ENCODE measurements at regions not wholly inside any gene's neighbourhood (a gene's known extent, or its start where the extent isn't known, plus 50 kb on each side); places are given as distances from the start of the nearest gene placed in this dataset.

DNA sequence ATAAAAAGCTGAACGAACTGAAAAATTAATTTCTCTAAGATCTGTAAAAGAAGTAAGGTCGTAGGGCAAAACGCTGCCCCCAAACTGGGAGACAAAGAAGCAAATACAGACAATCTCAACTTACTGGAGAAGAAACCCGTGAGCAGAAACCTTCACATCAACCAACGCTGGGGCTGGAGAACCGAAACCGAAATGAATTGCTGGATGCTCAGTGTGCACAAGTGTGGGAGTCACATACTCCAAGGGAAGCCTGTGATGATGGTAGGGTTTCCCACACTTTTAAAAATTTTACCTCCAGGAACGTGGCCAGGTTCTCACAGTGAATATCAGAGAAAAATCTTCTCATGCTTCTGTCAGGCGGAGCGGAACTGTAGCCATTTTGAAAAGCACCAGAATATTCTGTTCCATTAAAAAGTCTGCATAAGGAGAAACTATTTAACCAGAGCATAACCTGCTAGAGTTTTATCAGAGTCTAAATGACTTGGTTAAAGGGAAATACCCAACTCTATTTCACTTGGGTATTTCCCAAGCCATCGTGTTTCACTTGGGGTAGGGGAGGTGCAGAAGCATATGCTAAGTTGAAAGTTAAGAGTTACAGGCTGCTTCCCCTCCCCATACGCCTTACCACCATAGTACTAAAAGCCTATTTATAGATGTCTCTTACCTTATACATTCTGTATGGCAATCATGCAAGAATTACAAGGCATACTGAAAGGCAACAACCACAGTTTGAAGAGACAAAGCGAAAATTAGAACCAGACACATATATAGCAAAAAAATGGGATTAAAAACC lies 110.5 kb upstream of the SLITRK1 start:
- Histone ChIP-seq H3K9ac (ENCODE audit: low read length) (no peak overlapping the region), H3K9me3 (ENCODE audit: control extremely low read depth in 1 of 3, control insufficient read depth in 2 of 3, insufficient read depth in 1 of 3, low read length in 2 of 3) (no peaks in the 10 kb centered on the region), H4K20me1 (ENCODE audit: control insufficient read depth, insufficient read depth, low read length, poor library complexity, severe bottlenecking) (no peaks in the 10 kb centered on the region), H3K36me3 (replicated peaks in 1 of 2; ENCODE audit: control extremely low read depth in 1 of 2, control insufficient read depth in 1 of 2, extremely low read depth in 1 of 2, insufficient read depth in 2 of 2, low read length in 1 of 2) (no peaks in the 10 kb centered on the region), H3K4me1 (ENCODE audit: control insufficient read depth in 2 of 2, insufficient read depth in 2 of 2, low read length in 2 of 2) (no peaks in the 10 kb centered on the region), H3K4me2 (replicated peaks; ENCODE audit: low read depth, low read length, poor library complexity, severe bottlenecking) (no peak overlapping the region), H3K27me3 (replicated peaks in 1 of 4; ENCODE audit: control extremely low read depth in 1 of 4, control insufficient read depth in 3 of 4, insufficient read depth in 4 of 4, low read length in 3 of 4) (no peaks in the 10 kb centered on the region), H3K79me2 (ENCODE audit: control insufficient read depth, insufficient read depth, low read length) (no peaks in the 10 kb centered on the region), H3K4me3 (ENCODE audit: control extremely low read depth in 1 of 5, extremely low read depth in 1 of 5, insufficient read depth in 1 of 5, low read depth in 2 of 5, low read length in 4 of 5) (no peak overlapping the region), H3K27ac (ENCODE audit: low read length in 2 of 2) (no peak overlapping the region), H2AFZ (ENCODE audit: insufficient read depth, low read depth, low read length, poor library complexity, severe bottlenecking) (no peak overlapping the region)
- Mint-ChIP-seq H3K4me3 (no peak overlapping the region), H3K27ac (no peak overlapping the region), H3K9me3 (ENCODE audit: insufficient read depth) (peaks cover 2% of the 10 kb centered on the region), H3K27me3 (no peaks in the 10 kb centered on the region), H3K4me1 (no peaks in the 10 kb centered on the region)
- CTCF ChIA-PET, result no interaction called here
- ATAC-seq (ENCODE audit: low read depth) (no peak), DNase-seq (no peak)
- WGBS (ENCODE audit: insufficient coverage), result 88% methylated on average over 1 of the region's 13 CpGs
- POLR2A ChIA-PET, result no interaction called here
- TF ChIP-seq, protein P1, sequence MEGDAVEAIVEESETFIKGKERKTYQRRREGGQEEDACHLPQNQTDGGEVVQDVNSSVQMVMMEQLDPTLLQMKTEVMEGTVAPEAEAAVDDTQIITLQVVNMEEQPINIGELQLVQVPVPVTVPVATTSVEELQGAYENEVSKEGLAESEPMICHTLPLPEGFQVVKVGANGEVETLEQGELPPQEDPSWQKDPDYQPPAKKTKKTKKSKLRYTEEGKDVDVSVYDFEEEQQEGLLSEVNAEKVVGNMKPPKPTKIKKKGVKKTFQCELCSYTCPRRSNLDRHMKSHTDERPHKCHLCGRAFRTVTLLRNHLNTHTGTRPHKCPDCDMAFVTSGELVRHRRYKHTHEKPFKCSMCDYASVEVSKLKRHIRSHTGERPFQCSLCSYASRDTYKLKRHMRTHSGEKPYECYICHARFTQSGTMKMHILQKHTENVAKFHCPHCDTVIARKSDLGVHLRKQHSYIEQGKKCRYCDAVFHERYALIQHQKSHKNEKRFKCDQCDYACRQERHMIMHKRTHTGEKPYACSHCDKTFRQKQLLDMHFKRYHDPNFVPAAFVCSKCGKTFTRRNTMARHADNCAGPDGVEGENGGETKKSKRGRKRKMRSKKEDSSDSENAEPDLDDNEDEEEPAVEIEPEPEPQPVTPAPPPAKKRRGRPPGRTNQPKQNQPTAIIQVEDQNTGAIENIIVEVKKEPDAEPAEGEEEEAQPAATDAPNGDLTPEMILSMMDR (IDR thresholded peaks at IDR 0.05), result no peak
- no peak for TF ChIP-seq EZH2 (IDR thresholded peaks at IDR 0.05; ENCODE audit: borderline replicate concordance, insufficient read depth, low read depth, low read length, poor library complexity, severe bottlenecking)
- intact Hi-C loops (cut with micrococcal nuclease), result no loop called here

DNA sequence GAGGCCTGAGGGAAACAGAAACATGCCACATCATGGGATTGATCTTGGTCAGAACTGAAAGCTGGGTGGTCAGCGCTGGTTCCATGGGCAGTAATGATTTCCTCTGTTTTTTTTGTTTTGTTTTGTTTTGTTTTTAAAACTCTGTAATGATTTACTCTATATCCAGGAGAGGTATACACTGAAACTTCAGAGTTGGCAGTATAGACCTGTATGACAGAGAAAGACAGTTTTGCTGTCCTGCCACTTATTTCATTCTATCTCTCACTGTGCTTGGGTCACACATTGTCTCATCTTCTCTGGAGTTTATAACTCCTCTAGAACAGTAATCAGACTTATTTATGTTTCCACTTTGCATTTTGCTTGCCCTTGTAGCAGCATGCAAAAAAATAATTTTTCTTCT lies 105.1 kb upstream of the SLITRK1 start:
- no peaks in the 10 kb centered on the region for H3K27me3 ChIP-seq (replicated peaks in 1 of 4; ENCODE audit: control extremely low read depth in 1 of 4, control insufficient read depth in 3 of 4, insufficient read depth in 4 of 4, low read length in 3 of 4)
- H3K4me2 ChIP-seq (replicated peaks; ENCODE audit: low read depth, low read length, poor library complexity, severe bottlenecking), result no peak overlapping the region
- no peaks in the 10 kb centered on the region for H4K20me1 ChIP-seq (ENCODE audit: control insufficient read depth, insufficient read depth, low read length, poor library complexity, severe bottlenecking)
- H3K27ac ChIP-seq (ENCODE audit: low read length in 2 of 2), result no peak overlapping the region
- no peak overlapping the region for H2AFZ ChIP-seq (ENCODE audit: insufficient read depth, low read depth, low read length, poor library complexity, severe bottlenecking)
- intact Hi-C loops (cut with micrococcal nuclease), result no loop called here
- no peaks in the 10 kb centered on the region for H3K36me3 ChIP-seq (replicated peaks in 1 of 2; ENCODE audit: control extremely low read depth in 1 of 2, control insufficient read depth in 1 of 2, extremely low read depth in 1 of 2, insufficient read depth in 2 of 2, low read length in 1 of 2)
- H3K9me3 ChIP-seq (ENCODE audit: control extremely low read depth in 1 of 3, control insufficient read depth in 2 of 3, insufficient read depth in 1 of 3, low read length in 2 of 3), result peaks cover 0 to 1% (median 0%) of the 10 kb centered on the region in 3 donors
- no peaks in the 10 kb centered on the region for H3K4me1 ChIP-seq (ENCODE audit: control insufficient read depth in 2 of 2, insufficient read depth in 2 of 2, low read length in 2 of 2)
- Mint-ChIP-seq H3K27me3 (no peaks in the 10 kb centered on the region), H3K4me3 (no peak overlapping the region), H3K9me3 (ENCODE audit: insufficient read depth) (peaks cover 2% of the 10 kb centered on the region), H3K27ac (no peak overlapping the region), H3K4me1 (no peaks in the 10 kb centered on the region)
- H3K9ac ChIP-seq (ENCODE audit: low read length), result no peak overlapping the region
- H3K79me2 ChIP-seq (ENCODE audit: control insufficient read depth, insufficient read depth, low read length), result no peaks in the 10 kb centered on the region
- H3K4me3 ChIP-seq (ENCODE audit: control extremely low read depth in 1 of 5, extremely low read depth in 1 of 5, insufficient read depth in 1 of 5, low read depth in 2 of 5, low read length in 4 of 5), result no peak overlapping the region
- WGBS (ENCODE audit: insufficient coverage), result no CpG with 5 or more reads among the region's 1 CpG
- ATAC-seq (ENCODE audit: low read depth), result no peak
- POLR2A ChIA-PET, result no interaction called here
- DNase-seq, result no peak
- CTCF ChIA-PET, result no interaction called here
- no peak for TF ChIP-seq EZH2 (IDR thresholded peaks at IDR 0.05; ENCODE audit: borderline replicate concordance, insufficient read depth, low read depth, low read length, poor library complexity, severe bottlenecking)
- TF ChIP-seq, protein P1 (IDR thresholded peaks at IDR 0.05), result no peak

Data from B cell (primary cell).